Central memory CD8-positive, alpha-beta T cell (primary cell): ENCODE measurements at regions not wholly inside any gene's neighbourhood (a gene's known extent, or its start where the extent isn't known, plus 50 kb on each side); places are given as distances from the start of the nearest gene placed in this dataset.
"Not testable (repeated sequence)": the region's sequence is repeated elsewhere in the genome, so short reads cannot be mapped to it uniquely, and the experiment has no call there.

Source experiments
- ATAC-seq: fragments of 150-1000 bp; cut with Tn5 transposase; replicated peaks from 2 replicates; pipeline ENCODE4 v1.10.0; 2022; ENCODE audit warnings: mild to moderate bottlenecking, moderate FRiP score, moderate number of reproducible peaks; ENCODE audit not compliant: poor library complexity, severe bottlenecking; ENCODE audit errors: extremely low read depth
- DNase-seq, 2 donors: peaks; one replicate each; pipeline ENCODE4 v3.0.0; 2021; ENCODE audit warnings: low spot score in 2 of 2
- H3K27ac Mint-ChIP-seq: one replicate; pipeline ENCODE4 v1.8.0; 2022; ENCODE audit warnings: low read depth, mild to moderate bottlenecking, moderate library complexity, mixed read lengths
- H3K27me3 Mint-ChIP-seq: one replicate; pipeline ENCODE4 v1.8.0; 2022; ENCODE audit warnings: mixed read lengths
- H3K36me3 Mint-ChIP-seq: one replicate; pipeline ENCODE4 v1.8.0; 2022; ENCODE audit warnings: mild to moderate bottlenecking, moderate library complexity, mixed read lengths; ENCODE audit not compliant: insufficient read depth
- H3K4me1 Mint-ChIP-seq: one replicate; pipeline ENCODE4 v1.8.0; 2022; ENCODE audit warnings: mixed read lengths
- H3K4me3 Mint-ChIP-seq: one replicate; pipeline ENCODE4 v1.8.0; 2022; ENCODE audit warnings: mild to moderate bottlenecking, moderate library complexity, mixed read lengths
- H3K9me3 Mint-ChIP-seq: one replicate; pipeline ENCODE4 v1.8.0; 2022; ENCODE audit warnings: mixed read lengths

DNA sequence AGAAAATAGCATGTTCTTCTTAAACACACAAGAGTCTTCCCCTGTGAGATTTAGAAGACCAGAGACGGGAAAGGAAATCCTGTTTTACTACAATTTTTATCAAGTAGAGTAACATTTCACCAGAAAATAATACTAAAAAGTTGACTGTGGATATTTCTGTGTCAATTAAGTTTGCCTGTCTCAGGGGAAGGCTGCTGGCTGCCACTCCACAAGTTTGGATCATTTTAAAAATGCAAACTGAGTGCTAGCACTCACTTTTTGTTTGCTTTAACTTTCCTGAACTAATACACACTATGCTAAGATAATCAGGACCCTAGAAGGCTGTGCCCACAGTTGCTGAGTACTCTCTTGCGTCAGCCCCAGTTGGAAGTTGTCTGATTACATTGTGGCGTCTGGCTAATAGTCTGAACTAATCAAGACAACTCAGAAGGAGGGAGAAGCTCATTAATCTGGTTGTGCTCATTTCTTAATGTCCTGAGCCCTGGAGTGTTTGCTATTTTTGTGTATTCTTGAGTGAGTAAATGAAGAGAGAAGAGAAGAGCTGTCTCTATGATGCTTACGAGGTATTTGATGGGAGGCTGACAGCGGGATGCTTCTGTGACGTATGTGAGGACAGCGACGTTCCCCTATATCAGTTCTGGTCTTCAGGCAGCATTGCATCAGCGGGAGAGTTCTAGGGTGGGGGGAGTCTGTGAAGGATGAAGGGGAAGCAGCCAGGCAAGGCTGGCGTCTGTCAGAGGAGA lies 664.2 kb downstream of the QKI start:
- no peak overlapping the region for H3K27ac Mint-ChIP-seq
- H3K27me3 Mint-ChIP-seq: peaks cover 14% of the 10 kb centered on the region
- peaks cover 4% of the 10 kb centered on the region for H3K4me1 Mint-ChIP-seq
- H3K36me3 Mint-ChIP-seq: no peaks in the 10 kb centered on the region
- no peak for ATAC-seq
- peaks cover 6% of the 10 kb centered on the region for H3K9me3 Mint-ChIP-seq
- H3K4me3 Mint-ChIP-seq: no peak overlapping the region
- DNase-seq: no peak

GRCh38 chr6:164076818-164077532 lies 662.5 kb downstream of the QKI start:
- H3K4me3 Mint-ChIP-seq, H3K36me3 Mint-ChIP-seq, ATAC-seq, H3K4me1 Mint-ChIP-seq, DNase-seq, H3K27ac Mint-ChIP-seq: not testable (repeated sequence)
- H3K27me3 Mint-ChIP-seq: peaks cover 14% of the 10 kb centered on the region
- peaks cover 13% of the 10 kb centered on the region for H3K9me3 Mint-ChIP-seq

GRCh38 chr6:164075981-164076615 lies 661.6 kb downstream of the QKI start:
- DNase-seq (no peak), ATAC-seq (no peak)
- peaks cover 13% of the 10 kb centered on the region for H3K9me3 Mint-ChIP-seq
- H3K4me1 Mint-ChIP-seq: peaks cover 4% of the 10 kb centered on the region
- H3K4me3 Mint-ChIP-seq: no peak overlapping the region
- H3K27me3 Mint-ChIP-seq: peaks cover 5% of the 10 kb centered on the region
- no peaks in the 10 kb centered on the region for H3K36me3 Mint-ChIP-seq
- H3K27ac Mint-ChIP-seq: no peak overlapping the region

DNA sequence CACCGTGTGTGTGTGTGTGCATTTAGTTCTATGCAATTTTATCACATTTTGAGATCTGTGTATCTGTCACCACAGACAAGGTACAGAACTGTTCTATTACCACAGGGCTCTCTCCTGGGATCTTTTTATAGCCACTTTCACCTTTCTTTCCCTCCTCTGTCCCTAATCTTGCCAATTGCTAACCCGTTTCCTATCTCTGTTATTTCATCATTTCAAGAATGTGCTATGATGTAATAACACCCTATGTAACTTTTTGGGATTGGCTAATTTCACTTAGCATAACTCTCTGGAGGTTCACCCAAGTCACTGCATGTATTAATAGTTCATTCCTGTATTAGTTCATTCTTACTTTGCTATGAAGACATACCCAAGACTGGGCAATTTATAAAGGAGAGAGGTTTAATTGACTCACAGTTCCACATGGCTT lies 657.7 kb downstream of the QKI start:
- Mint-ChIP-seq H3K27me3 (no peaks in the 10 kb centered on the region), H3K4me1 (no peaks in the 10 kb centered on the region), H3K36me3 (no peaks in the 10 kb centered on the region), H3K9me3 (peaks cover 13% of the 10 kb centered on the region), H3K27ac (no peak overlapping the region), H3K4me3 (no peak overlapping the region)
- DNase-seq: no peak
- no peak for ATAC-seq

DNA sequence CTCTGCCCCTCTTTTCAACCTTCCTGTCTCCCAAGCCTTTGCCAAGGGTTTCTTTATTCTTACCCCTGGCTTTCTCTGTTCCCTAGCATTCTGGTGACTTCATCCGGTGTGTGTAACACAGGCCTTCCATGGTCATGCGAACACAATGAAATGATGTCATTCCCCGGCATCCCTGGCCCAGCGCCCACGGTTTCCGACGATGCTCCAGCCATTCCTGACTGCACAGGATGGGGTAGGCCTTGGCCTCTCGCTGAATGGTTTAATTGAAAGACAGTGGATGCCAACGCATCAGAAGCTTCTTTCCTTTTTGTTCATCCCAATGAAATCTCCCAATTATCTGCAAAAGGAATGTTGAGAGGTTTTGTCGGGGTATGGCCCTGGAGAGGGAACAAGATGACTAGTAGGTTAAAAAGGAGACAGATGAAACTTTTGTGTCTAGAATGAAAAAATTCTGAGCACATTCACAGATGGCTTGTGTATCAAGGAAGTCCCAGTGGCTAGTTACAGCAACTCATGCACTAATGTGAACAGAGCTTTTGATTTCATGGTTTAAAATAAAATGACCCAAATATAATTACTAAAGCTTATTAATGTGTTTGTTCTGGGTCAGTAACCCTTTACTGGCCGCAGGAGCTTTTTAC lies 655.0 kb downstream of the QKI start:
- Mint-ChIP-seq H3K9me3 (peaks cover 7% of the 10 kb centered on the region), H3K36me3 (no peaks in the 10 kb centered on the region), H3K4me1 (no peaks in the 10 kb centered on the region)

DNA sequence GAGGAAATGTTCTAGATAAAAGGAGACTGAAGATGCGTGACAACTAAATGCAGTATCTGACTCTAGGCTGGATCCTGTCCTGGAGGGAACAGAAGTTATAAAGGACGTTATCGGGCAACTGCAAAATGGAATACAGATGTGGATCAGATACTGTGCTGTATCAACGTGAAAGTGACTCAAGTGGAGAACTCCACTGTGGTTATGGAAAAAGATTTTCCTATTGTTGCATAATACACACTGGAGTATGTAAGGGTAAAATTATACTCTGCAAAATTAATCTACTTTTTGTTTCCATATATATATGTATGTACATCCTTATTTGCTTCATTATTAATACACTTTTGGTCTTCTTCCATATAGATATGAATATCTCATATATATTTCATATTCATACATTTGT lies 654.0 kb downstream of the QKI start:
- Mint-ChIP-seq H3K4me3 (no peak overlapping the region), H3K36me3 (no peaks in the 10 kb centered on the region), H3K27me3 (peaks cover 11% of the 10 kb centered on the region), H3K4me1 (no peaks in the 10 kb centered on the region), H3K9me3 (peaks cover 7% of the 10 kb centered on the region), H3K27ac (no peak overlapping the region)
- ATAC-seq: no peak
- no peak for DNase-seq

More for the DNA sequence above, 655.0 kb downstream of the QKI start:
- Mint-ChIP-seq H3K27me3 (peaks cover 10% of the 10 kb centered on the region), H3K27ac (no peak overlapping the region), H3K4me3 (no peak overlapping the region)
- ATAC-seq (no peak), DNase-seq (no peak)

- Mint-ChIP-seq H3K36me3 (no peaks in the 10 kb centered on the region), H3K27me3 (peaks cover 23% of the 10 kb centered on the region), H3K27ac (no peak overlapping the region)
These were observed 652.2 kb downstream of the QKI start for GRCh38 chr6:164066766-164067165.

GRCh38 chr6:164066335-164066734 lies 651.8 kb downstream of the QKI start:
- H3K36me3 Mint-ChIP-seq: no peaks in the 10 kb centered on the region
- ATAC-seq (no peak), DNase-seq (no peak)
- H3K4me1 Mint-ChIP-seq: no peaks in the 10 kb centered on the region
- peaks cover 23% of the 10 kb centered on the region for H3K27me3 Mint-ChIP-seq
- H3K27ac Mint-ChIP-seq: no peak overlapping the region
- no peak overlapping the region for H3K4me3 Mint-ChIP-seq
- H3K9me3 Mint-ChIP-seq: no peaks in the 10 kb centered on the region

More at GRCh38 chr6:164066766-164067165, 652.2 kb downstream of the QKI start:
- Mint-ChIP-seq H3K9me3 (no peaks in the 10 kb centered on the region), H3K4me3 (no peak overlapping the region), H3K4me1 (no peaks in the 10 kb centered on the region)
- no peak for DNase-seq
- no peak for ATAC-seq

DNA sequence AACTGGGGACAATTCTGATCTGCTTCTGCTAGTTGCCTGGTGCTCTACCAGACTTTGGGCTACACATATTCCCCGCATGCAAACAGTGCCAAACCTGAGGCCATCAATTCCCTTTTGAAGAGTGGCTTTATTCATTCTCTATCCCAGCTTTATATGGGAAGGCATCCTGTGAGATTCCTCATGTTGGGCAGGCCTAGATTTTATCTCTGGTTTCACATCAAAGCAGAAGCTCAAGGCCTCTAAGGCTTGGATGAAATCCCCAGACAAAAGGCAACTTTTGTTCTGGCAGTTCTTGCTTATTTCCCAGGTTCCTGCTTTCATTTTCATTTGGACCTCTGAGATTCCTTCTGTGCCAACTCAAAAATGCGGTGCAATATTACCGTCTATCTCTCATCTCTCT lies 648.8 kb downstream of the QKI start:
- DNase-seq (no peak), ATAC-seq (no peak)
- peaks cover 23% of the 10 kb centered on the region for H3K27me3 Mint-ChIP-seq
- no peak overlapping the region for H3K27ac Mint-ChIP-seq
- no peaks in the 10 kb centered on the region for H3K4me1 Mint-ChIP-seq
- no peaks in the 10 kb centered on the region for H3K36me3 Mint-ChIP-seq
- no peaks in the 10 kb centered on the region for H3K9me3 Mint-ChIP-seq
- no peak overlapping the region for H3K4me3 Mint-ChIP-seq

- peaks cover 23% of the 10 kb centered on the region for H3K27me3 Mint-ChIP-seq
- no peak overlapping the region for H3K27ac Mint-ChIP-seq
- no peak overlapping the region for H3K4me3 Mint-ChIP-seq
- no peak for ATAC-seq
- H3K4me1 Mint-ChIP-seq: no peaks in the 10 kb centered on the region
- H3K36me3 Mint-ChIP-seq: no peaks in the 10 kb centered on the region
- no peak for DNase-seq
- no peaks in the 10 kb centered on the region for H3K9me3 Mint-ChIP-seq
These were observed 648.4 kb downstream of the QKI start for GRCh38 chr6:164062872-164063271.

DNA sequence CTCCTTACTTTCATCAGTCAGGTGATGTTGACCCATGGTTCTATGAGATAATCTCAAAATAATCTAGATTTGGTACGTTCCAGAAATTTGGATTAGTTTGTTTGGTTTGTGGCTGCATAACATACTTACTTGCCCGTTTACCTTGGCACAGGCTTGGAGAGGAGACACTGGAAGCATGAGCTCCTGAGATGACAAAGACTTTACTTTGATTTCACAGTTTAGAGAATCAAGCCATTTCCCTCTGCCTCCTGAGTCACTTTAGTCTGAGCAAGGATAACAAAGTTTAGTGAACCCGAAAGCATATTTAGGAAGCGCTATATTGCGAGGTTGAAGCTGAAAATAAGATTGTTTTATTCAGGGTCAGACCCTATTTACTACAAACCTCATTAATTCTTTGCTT lies 643.4 kb downstream of the QKI start:
- Mint-ChIP-seq H3K4me3 (no peak overlapping the region), H3K27me3 (peaks cover 34% of the 10 kb centered on the region), H3K27ac (no peak overlapping the region), H3K36me3 (no peaks in the 10 kb centered on the region), H3K4me1 (no peaks in the 10 kb centered on the region), H3K9me3 (no peaks in the 10 kb centered on the region)
- DNase-seq: no peak
- ATAC-seq: no peak

DNA sequence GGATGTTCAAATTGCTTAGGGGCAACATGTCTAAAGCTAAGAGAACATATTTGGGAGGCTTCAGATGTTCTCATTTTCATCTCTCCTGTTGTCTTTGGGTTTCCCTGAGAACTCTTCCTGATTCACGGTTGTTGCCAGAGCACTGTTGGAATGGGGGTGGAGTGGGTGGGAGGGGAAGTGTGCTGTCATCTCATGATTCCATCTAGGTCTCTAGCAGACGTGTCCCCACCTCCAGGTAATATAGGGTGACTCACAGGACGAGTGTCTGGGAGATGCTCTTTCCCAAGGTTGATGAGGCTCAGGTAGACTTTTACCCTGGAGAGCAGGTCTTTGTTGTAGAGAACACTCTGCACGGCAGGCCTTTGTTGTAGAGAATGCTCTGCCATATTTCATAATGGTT lies 636.9 kb downstream of the QKI start:
- Mint-ChIP-seq H3K9me3 (no peaks in the 10 kb centered on the region), H3K27ac (no peak overlapping the region), H3K4me3 (no peak overlapping the region), H3K4me1 (no peaks in the 10 kb centered on the region), H3K27me3 (peaks cover 51% of the 10 kb centered on the region), H3K36me3 (no peaks in the 10 kb centered on the region)
- no peak for DNase-seq
- ATAC-seq: no peak
